OCI-LY7 (cell line): ENCODE measurements at regions not wholly inside any gene's neighbourhood (a gene's known extent, or its start where the extent isn't known, plus 50 kb on each side); places are given as distances from the start of the nearest gene placed in this dataset.

ENCODE experiments used
- BruUV-seq: library from RNA; stranded (reverse); fragments of 400-500 nt; replicated peaks from 2 replicates; lab custom pipeline; 2021; lab: Mats Ljungman, UMichigan
- CTCF ChIA-PET: fragments of 300-600 bp; sonication (Branson Sonifier 250); formaldehyde crosslinking; loops from one replicate; lab custom pipeline; 2022; ENCODE audit warnings: antibody characterized with exemption; ENCODE audit not compliant: unreplicated experiment; lab: Charles Lee
- POLR2A ChIA-PET: fragments of 300-600 bp; sonication (Branson Sonifier 250); formaldehyde crosslinking; loops from one replicate; lab custom pipeline; 2022; ENCODE audit warnings: antibody characterized with exemption; lab: Charles Lee
- DNase-seq: peaks from one replicate; pipeline ENCODE4 v3.0.0-alpha.2; 2015; ENCODE audit warnings: low spot score
- H2AFZ ChIP-seq: fragments of 200-600 bp; sonication (generic), shearing (Covaris generic); 2 replicates; pipeline ENCODE4 v1.6.1; 2014; ENCODE audit warnings: mild to moderate bottlenecking, antibody characterized with exemption, low read length, moderate library complexity
- H3K27ac ChIP-seq: fragments of 200-600 bp; sonication (generic); 2 replicates; pipeline ENCODE4 v1.5.1; 2014; ENCODE audit warnings: mixed run types, low read depth, mild to moderate bottlenecking, moderate library complexity, low read length, inconsistent platforms; ENCODE audit not compliant: poor library complexity, severe bottlenecking
- H3K36me3 ChIP-seq: fragments of 200-600 bp; sonication (generic); 2 replicates; pipeline ENCODE4 v1.6.1; 2014; ENCODE audit warnings: mild to moderate bottlenecking, antibody characterized with exemption, low read length, moderate library complexity, mixed read lengths; ENCODE audit not compliant: insufficient read depth
- H3K4me1 ChIP-seq: fragments of 200-600 bp; sonication (generic); 2 replicates; pipeline ENCODE4 v1.5.1; 2014; ENCODE audit warnings: mild to moderate bottlenecking, low read length; ENCODE audit not compliant: insufficient read depth, poor library complexity, severe bottlenecking
- H3K4me2 ChIP-seq: fragments of 200-600 bp; sonication (generic); 2 replicates; pipeline ENCODE4 v1.6.1; 2014; ENCODE audit warnings: mild to moderate bottlenecking, low read length
- H3K4me3 ChIP-seq: fragments of 200-600 bp; sonication (generic); 2 replicates; pipeline ENCODE4 v1.5.1; 2014; ENCODE audit warnings: mild to moderate bottlenecking, low read depth, low read length; ENCODE audit not compliant: poor library complexity, severe bottlenecking
- H3K79me2 ChIP-seq: fragments of 200-600 bp; sonication (generic); 2 replicates; pipeline ENCODE4 v1.6.1; 2016; ENCODE audit warnings: low read depth, mild to moderate bottlenecking, low read length, moderate library complexity, mixed read lengths; ENCODE audit not compliant: insufficient read depth
- H3K9me2 ChIP-seq: fragments of 200-600 bp; sonication (generic); 2 replicates; pipeline ENCODE4 v1.6.1; 2016; ENCODE audit warnings: mild to moderate bottlenecking, low read length, mixed read lengths; ENCODE audit not compliant: insufficient read depth
- H3K9me3 ChIP-seq: fragments of 200-600 bp; sonication (generic); 2 replicates; pipeline ENCODE4 v1.6.1; 2014; ENCODE audit warnings: mild to moderate bottlenecking, mixed run types, low read length, mixed read lengths
- H4K20me1 ChIP-seq: fragments of 200-600 bp; sonication (generic); 2 replicates; pipeline ENCODE4 v1.6.1; 2014; ENCODE audit warnings: mild to moderate bottlenecking, antibody characterized with exemption, low read length, moderate library complexity, mixed read lengths; ENCODE audit not compliant: insufficient read depth
- CTCF ChIP-seq: fragments of 200-600 bp; sonication (generic); conservative IDR thresholded peaks from 2 replicates; pipeline ENCODE4 v1.5.1; 2014; ENCODE audit warnings: mild to moderate bottlenecking, antibody characterized with exemption, low read length, moderate library complexity, mixed read lengths
- EZH2phosphoT487 ChIP-seq: fragments of 200-600 bp; sonication (generic); IDR thresholded peaks from 2 replicates; pipeline ENCODE4 v1.6.1; 2018; ENCODE audit warnings: low read depth, borderline replicate concordance, mild to moderate bottlenecking, mixed run types, antibody characterized with exemption, low read length, moderate library complexity, mixed read lengths
- intact Hi-C: fragments of 100-400 bp; cut with micrococcal nuclease; formaldehyde crosslinking; loops from one replicate; pipeline ENCODE4 v1.10.0; 2022; ENCODE audit not compliant: unreplicated experiment

GRCh38 chr6:140372064-140372463 lies 997.6 kb upstream of the CITED2 start:
- Histone ChIP-seq H3K9me3 (no peaks in the 10 kb centered on the region), H3K27ac (no peak overlapping the region), H3K4me3 (no peak overlapping the region), H3K36me3 (no peaks in the 10 kb centered on the region), H2AFZ (no peak overlapping the region), H3K79me2 (no peaks in the 10 kb centered on the region), H3K4me1 (no peaks in the 10 kb centered on the region), H3K9me2 (no peaks in the 10 kb centered on the region), H4K20me1 (no peaks in the 10 kb centered on the region), H3K4me2 (no peak overlapping the region)
- intact Hi-C loops: no loop called here
- TF ChIP-seq CTCF (no peak), EZH2phosphoT487 (no peak)
- CTCF ChIA-PET: no interaction called here
- DNase-seq: no peak
- no TSS peak for BruUV-seq
- POLR2A ChIA-PET: interaction anchor here (0.6 to 0.7 kb wide), 2 partner anchors 436 to 1569 kb away, joined by 3 read pairs; no protein-coding TSS in a partner anchor

DNA sequence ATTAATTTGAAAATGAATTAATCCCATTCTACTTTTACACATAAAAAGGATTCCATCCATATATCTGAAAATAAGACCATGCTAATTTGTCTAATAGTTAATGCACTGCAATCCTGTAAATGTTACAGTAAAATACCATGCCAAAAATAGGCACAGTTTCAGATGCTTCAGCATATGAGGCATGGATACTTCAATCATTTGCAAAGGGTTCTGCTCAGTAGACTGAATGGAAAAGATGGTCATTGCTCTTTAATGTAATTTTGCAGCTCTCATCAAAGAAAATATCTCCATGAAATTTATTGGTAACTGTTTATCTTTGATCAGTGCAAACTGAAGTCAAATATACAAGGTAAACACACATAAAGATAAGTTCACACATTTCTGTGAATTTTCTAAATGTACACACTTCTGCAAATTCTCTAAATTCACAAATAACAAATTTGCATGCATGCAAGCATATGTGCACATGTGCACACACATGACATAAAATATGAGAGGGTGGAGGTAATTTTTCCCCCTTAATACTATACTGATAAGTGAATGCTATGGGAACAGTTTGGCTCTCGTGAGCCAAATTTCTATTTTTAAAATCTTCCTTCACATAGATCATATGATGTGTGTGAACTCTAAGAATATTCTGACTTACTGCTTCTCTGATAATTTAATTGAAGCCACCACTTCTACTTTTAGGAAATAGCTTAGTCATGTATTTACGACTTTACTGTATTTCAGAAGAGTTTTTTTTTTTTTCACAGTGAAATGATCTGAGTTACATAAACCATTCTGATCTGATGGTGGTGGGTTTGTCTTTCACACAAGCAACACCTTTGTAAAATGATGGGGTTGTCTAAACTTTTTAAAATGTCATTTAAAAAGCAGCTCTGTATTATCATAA lies 996.8 kb upstream of the CITED2 start:
- intact Hi-C loops: no loop called here
- no peaks in the 10 kb centered on the region for H3K9me2 ChIP-seq
- H3K79me2 ChIP-seq: no peaks in the 10 kb centered on the region
- no TSS peak for BruUV-seq
- H3K27ac ChIP-seq: no peak overlapping the region
- H3K9me3 ChIP-seq: no peaks in the 10 kb centered on the region
- no peaks in the 10 kb centered on the region for H3K4me1 ChIP-seq
- DNase-seq: no peak
- no peaks in the 10 kb centered on the region for H3K36me3 ChIP-seq
- no peak overlapping the region for H2AFZ ChIP-seq
- TF ChIP-seq EZH2phosphoT487: no peak
- TF ChIP-seq CTCF: no peak
- no peak overlapping the region for H3K4me3 ChIP-seq
- POLR2A ChIA-PET: interaction anchor here (0.6 to 0.7 kb wide), 2 partner anchors 437 to 1570 kb away, joined by 3 read pairs; no protein-coding TSS in a partner anchor
- no peaks in the 10 kb centered on the region for H4K20me1 ChIP-seq
- H3K4me2 ChIP-seq: no peak overlapping the region
- CTCF ChIA-PET: no interaction called here

DNA sequence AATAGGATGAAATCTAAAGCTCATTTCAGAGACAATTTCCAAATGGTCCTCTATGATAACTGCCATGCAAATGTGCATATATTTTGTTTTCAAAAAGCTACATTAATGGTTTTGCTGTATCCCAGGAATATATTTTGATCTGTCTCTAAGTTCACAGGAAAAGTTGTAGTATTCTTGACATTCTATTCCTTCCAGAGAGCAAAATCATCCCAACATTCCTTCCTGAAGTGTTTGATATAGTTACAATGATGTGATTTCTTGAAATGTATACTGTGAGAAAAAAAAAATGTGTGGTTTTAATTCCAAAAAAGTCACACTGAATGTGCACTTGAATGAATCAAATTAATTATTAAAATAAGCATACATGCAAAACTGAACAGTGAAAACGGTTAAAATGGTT lies 996.0 kb upstream of the CITED2 start:
- ChIA-PET CTCF (no interaction called here), POLR2A (interaction anchor here (0.7 kb wide), 1 partner anchor 416 kb away, joined by 3 read pairs; no protein-coding TSS in a partner anchor)
- Histone ChIP-seq H2AFZ (no peak overlapping the region), H3K27ac (no peak overlapping the region), H3K36me3 (no peaks in the 10 kb centered on the region), H3K4me1 (no peaks in the 10 kb centered on the region), H3K9me3 (no peaks in the 10 kb centered on the region), H3K4me3 (no peak overlapping the region), H4K20me1 (no peaks in the 10 kb centered on the region), H3K4me2 (no peak overlapping the region), H3K79me2 (no peaks in the 10 kb centered on the region), H3K9me2 (no peaks in the 10 kb centered on the region)
- DNase-seq: no peak
- intact Hi-C loops: no loop called here
- TF ChIP-seq EZH2phosphoT487 (no peak), CTCF (no peak)
- BruUV-seq: no TSS peak
